OCI-LY1 (cell line): ENCODE measurements at regions not wholly inside any gene's neighbourhood (a gene's known extent, or its start where the extent isn't known, plus 50 kb on each side); places are given as distances from the start of the nearest gene placed in this dataset.

Experiments used
- CTCF ChIP-seq: fragments of 200-600 bp; sonication (generic), shearing (Covaris generic); IDR thresholded peaks from 2 replicates; pipeline ENCODE4 v1.5.1; 2017; ENCODE audit warnings: mild to moderate bottlenecking, antibody characterized with exemption, low read length, moderate library complexity, mixed read lengths
- EZH2 ChIP-seq: fragments of 200-600 bp; sonication (generic), shearing (Covaris generic); IDR thresholded peaks from 2 replicates; pipeline ENCODE4 v1.8.0; 2017; ENCODE audit warnings: borderline replicate concordance, mixed run types, mild to moderate bottlenecking, antibody characterized with exemption, low read length, moderate library complexity, mixed read lengths

GRCh38 chr1:96998466-96998865, 276.9 kb downstream of the PTBP2 start:
- TF ChIP-seq CTCF (no peak), EZH2 (no peak)
